GM13976 (cell line): ENCODE measurements at regions not wholly inside any gene's neighbourhood (a gene's known extent, or its start where the extent isn't known, plus 50 kb on each side); places are given as distances from the start of the nearest gene placed in this dataset.
"Not testable (repeated sequence)": the region's sequence is repeated elsewhere in the genome, so short reads cannot be mapped to it uniquely, and the experiment has no call there.

ENCODE experiments used
- DNase-seq: peaks from one replicate; pipeline ENCODE4 v3.0.0; 2012; ENCODE audit warnings: low spot score
- in situ Hi-C: fragments of 300-500 bp; cut with MboI; formaldehyde crosslinking; loops from one replicate; pipeline ENCODE4 v1.12.0; 2022; ENCODE audit warnings: low sequenced_read_pairs, mixed read lengths, inconsistent platforms; ENCODE audit not compliant: unreplicated experiment
- TF ChIP-seq, protein P1 (sequence below): IDR thresholded peaks from 2 replicates; pipeline ENCODE4 v1.5.1; 2012; ENCODE audit warnings: borderline replicate concordance, mild to moderate bottlenecking; ENCODE audit not compliant: insufficient read depth; ENCODE audit errors: extremely low read depth, missing control alignments, control extremely low read depth

DNA sequence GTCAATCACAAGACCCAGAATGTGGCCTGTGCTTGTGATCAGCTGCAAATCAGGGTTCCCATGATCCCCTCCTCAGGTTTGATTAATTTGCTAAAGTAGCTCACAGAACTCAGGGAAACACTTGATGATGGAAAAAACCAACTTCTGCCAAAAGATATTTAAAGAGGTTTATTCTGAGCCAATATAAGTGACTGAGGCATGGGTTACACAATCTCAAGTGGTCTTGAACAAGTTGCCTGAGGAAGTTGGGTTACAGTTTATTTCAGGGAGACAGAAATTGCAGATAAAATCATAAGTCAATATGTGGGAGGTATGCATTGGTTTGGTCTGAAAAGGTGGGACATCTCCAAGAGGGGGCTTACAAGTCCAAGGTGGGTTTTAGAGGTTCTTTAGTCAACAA lies 243.1 kb downstream of the S1PR1 start:
- TF ChIP-seq, protein P1, sequence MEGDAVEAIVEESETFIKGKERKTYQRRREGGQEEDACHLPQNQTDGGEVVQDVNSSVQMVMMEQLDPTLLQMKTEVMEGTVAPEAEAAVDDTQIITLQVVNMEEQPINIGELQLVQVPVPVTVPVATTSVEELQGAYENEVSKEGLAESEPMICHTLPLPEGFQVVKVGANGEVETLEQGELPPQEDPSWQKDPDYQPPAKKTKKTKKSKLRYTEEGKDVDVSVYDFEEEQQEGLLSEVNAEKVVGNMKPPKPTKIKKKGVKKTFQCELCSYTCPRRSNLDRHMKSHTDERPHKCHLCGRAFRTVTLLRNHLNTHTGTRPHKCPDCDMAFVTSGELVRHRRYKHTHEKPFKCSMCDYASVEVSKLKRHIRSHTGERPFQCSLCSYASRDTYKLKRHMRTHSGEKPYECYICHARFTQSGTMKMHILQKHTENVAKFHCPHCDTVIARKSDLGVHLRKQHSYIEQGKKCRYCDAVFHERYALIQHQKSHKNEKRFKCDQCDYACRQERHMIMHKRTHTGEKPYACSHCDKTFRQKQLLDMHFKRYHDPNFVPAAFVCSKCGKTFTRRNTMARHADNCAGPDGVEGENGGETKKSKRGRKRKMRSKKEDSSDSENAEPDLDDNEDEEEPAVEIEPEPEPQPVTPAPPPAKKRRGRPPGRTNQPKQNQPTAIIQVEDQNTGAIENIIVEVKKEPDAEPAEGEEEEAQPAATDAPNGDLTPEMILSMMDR, result no peak
- no peak for DNase-seq
- in situ Hi-C loops, result no loop called here

DNA sequence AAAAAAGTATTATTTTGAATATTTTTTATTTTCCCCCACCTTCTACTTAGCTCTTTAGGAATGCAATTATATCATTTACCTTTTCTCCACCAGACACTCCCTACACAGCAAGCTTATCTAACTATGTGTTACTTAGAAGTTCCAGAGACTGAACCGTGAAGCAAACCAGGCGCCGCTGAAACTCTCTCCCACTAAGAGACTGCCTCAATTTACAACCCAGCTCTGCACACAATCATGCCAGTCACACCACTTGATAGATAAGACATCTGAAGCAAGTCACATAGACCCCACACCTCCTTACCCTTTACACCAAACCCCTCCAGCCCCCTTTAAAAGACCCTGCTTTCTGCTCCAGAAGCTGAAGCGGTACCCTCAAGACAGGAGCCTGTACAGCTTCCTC lies 245.5 kb downstream of the S1PR1 start:
- no peak for DNase-seq
- in situ Hi-C loops, result no loop called here
- TF ChIP-seq, protein P1, result no peak

DNA sequence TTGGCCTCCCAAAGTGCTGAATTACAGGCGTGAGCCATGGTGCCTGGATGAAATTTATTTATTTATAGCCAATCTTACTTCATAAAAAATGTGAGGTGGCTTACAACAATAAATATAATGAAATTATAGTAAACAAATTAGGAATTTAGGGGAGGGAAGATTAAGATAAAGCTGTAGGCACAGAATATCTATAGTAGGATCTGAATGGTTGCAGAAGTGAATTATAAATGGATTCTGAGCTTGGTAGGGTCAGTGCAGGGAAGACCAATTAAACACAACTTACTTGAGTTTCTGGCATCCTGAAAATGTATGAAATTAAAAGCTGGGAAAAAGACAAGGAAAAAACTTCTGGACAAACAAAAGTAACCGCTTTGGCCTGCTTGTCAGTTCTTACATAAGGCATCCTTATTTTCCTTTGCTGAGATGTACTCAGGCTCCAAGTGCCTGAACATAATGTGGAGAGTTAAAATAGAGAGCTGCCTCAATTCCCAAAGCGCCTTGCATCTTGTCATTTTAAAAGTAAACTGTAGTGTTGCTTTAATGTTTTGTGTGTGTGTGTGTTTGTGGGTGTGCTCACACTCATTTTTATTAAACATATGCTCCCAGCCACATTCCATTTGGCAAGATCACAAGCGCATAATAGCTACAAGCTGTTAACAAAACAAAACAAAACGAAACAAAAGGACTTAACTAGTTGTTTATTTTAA lies 247.3 kb downstream of the S1PR1 start:
- no peak for DNase-seq
- in situ Hi-C loops, result no loop called here
- TF ChIP-seq, protein P1, result no peak

DNA sequence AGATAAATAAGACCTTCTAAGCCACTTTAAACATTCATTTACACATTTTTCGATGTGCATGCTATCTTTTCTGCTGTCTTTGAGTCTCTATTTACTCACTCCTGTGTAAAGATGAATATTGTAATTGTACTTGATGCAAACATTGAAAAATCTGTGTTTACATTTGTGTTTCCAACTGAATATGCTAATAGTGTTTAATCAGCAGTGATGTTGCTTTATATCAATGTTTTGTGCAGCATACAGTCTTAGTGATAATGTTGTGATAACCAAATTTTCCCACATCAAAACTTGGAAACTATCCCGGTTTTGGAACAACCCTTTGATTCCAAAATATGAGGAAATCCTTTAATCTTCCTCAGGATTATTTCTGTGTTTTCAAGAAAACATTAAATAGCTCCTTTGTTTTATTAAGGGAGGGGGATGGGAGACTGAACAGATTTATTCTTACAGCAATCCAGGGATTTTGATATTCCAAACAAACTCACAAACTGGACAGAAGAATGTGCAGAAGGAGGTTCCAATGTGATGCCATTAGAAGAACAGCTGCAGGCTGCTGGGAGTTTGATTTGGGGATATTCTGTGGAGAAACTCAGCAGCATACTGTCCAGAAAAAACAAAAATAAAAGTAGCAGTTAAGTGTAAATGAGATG lies 248.0 kb downstream of the S1PR1 start:
- DNase-seq, result no peak
- TF ChIP-seq, protein P1, result no peak
- in situ Hi-C loops, result no loop called here

DNA sequence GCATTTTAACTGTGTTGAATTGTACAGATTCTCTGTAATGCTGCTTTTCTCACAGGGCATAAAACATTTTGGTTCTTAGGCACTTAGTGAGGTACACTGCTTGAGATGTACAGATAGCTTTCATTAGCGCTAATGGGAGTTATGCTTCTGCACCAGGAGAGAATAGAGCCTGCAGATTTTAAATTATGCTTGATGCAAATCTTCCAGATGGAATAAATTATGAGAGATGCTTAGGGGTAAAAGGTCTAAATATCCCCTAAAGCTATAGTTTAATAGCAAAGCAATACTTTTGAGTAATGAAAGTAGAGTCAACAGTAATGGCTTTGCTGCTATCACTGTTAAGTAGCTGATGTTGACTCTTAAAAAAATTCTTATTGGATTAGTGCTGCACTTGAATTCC lies 248.9 kb downstream of the S1PR1 start:
- DNase-seq, result no peak
- TF ChIP-seq, protein P1, result no peak
- in situ Hi-C loops, result no loop called here

DNA sequence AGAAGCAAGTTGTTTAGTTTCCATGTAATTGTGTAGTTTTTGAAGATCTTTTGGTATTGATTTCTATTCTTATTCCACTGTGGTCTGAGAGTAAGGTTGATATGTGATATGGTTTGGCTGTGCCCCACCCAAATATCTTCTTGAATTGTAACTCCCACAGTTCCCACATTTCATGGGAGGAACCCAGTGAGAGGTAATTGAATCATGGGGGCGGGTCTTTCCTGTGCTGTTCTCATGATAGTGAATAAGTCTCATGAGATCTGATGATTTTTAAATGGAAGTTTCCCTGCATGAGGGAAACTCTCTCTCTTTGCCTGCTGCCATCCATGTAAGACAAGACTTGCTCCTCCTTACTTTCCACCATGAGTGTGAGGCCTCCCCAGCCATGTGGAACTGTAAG lies 255.3 kb downstream of the S1PR1 start:
- DNase-seq, in situ Hi-C loops: not testable (repeated sequence)

DNA sequence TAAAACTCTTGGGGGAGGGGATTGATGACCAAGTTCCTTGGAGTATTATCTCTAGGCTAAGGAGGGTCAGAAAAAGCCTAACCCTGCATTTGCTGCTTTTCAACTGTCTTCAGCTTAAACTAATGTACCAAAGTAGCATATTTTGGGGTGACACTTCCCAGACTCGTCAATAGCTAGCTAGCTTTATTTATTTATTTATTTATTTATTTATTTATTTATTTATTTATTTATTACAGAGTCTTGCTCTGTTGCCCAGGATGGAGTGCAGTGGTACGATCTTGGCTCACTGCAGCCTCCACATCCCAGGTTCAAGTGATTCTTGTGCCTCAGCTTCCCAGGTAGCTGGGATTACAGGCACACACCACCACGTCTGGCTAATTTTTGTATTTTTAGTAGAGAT lies 257.1 kb downstream of the S1PR1 start:
- in situ Hi-C loops, DNase-seq: not testable (repeated sequence)
